Renal cortex interstitium (tissue), 11 donors: ENCODE measurements at regions not wholly inside any gene's neighbourhood (a gene's known extent, or its start where the extent isn't known, plus 50 kb on each side); places are given as distances from the start of the nearest gene placed in this dataset.

Experiments used
- DNase-seq, 11 donors: peaks; one replicate each; pipeline ENCODE4 v3.0.0-alpha.2; 2013; ENCODE audit warnings: low read depth in 9 of 11, low spot score in 4 of 11; ENCODE audit errors: extremely low read depth in 1 of 11

DNA sequence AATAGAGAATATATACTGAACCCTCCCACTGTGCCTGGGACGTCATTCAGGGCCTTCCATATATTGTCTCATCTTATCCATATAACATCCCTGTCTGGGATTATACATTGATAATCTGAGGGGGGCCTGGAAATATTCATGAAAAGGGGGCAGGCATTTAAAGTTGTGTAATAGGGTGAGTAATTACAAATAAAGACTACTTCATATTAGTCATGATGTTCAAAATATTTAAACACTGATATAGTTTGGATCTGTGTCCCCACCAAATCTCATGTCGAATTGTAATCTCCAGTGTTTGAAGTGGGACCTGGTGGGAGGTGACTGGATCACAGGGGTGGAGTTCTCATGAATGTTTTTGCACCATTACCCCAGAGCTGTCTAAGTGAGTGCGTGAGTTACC, 97.8 kb downstream of the AQP9 start:
- no peak for DNase-seq

DNA sequence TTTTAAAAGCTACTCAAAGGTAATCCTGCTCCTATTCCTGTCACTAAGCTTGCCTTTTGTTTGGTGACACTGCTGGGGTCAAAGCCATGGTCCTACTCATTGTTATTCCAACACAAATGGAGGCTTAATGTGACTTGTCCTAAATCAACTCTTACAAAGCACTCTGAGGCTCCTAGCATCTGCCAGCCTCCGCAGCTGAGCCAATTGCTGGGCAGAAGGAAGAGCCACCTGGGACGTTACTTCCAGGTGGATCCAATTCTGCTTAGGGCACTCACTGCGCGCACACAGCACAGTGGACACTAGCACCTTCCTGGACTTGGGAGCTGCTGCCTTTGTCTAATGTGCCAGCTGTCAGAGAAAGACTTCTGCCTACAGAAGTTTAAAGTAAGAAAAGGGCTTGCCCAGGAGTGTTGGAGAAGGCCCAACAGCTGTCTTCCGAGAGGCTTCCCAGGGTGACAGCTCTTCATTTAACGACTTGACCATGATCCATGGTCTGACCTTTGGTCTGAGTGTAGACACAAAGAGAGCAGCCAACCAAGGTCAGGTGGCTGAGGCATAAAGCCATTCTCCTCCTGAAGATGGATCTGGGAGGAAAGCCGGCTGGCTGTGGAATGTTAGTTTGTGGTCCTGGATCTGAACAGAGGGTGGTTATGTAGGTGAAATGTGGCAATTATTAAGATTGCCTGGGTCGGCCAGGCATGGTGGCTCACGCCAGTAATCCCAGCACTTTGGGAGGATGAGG, 102.2 kb downstream of the AQP9 start:
- no peak for DNase-seq

DNA sequence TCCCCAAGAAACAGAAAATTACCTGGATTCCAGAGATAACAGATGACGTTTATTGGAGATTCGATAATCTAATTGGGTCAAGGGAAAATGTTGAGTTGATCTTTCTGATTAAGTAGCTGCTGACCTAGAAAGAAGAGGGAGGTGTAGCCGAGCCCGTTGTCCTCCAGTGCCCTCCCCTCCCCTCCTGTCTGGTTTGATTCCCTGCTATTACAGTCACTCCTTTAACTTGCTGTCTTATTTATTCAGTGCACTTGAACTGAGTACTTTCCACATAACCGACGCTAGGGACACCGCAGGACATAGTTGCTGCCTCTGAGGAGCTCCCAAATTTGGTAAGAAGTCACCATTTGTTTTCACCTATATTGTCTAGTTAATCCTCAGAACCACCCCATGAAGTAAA, 103.7 kb downstream of the AQP9 start:
- DNase-seq = no peak

DNA sequence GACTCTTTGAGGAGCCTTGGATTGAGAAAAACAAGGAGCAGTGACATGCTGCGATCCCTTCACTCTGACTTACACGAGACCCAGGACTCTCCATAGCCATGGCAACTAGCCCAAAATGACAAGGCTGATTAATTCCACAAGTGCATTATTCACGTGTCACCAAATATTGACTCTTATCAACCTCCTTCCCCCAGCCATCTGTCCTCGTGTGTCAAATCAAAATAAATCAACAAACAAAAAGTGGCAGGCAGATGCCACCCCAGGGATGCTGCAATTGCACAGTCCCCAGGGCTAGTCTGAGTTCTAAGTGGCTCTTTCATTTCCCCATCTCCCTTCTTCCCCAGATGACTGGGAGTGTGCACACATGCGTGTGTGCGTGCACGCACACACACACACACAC, 104.9 kb downstream of the AQP9 start:
- DNase-seq = no peak

DNA sequence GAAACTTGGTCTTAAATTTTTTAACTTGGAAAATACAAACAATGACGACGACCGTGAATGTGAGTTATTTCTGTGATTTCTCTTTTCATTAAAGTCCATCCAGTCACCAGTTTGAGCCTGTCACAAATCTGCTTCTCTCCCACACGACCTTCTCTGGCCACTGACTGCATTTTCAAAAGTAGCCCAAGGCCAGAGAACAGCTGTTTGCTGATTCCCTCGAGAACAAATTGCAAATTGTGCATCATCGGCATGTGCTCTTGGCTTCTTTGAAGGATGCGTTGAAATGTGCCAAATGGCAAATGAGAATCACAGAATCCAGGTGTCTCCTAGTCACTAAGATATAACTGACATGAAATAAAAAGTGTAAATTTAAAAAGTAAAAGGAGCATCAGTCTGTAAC, 106.4 kb downstream of the AQP9 start:
- no peak for DNase-seq

DNA sequence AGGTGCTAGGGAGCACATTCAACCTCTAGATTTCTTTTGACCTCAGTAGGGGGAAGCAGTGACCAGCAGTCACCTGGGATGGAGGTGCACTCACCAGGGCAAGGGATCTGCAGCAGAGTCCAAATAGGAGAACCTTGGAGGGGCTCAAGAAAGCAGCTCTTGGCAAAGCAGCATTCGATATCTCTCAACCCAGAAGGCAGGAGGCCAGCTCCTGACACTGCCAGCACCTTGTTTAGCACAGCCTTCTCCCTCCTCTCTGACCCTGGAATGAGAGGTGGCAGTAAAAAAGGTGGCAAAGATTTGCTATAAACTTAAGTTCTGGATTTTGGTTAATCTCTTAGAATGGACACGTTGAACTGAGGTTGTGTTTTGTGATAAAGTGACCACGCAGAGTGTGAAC, 107.9 kb downstream of the AQP9 start:
- no peak for DNase-seq

DNA sequence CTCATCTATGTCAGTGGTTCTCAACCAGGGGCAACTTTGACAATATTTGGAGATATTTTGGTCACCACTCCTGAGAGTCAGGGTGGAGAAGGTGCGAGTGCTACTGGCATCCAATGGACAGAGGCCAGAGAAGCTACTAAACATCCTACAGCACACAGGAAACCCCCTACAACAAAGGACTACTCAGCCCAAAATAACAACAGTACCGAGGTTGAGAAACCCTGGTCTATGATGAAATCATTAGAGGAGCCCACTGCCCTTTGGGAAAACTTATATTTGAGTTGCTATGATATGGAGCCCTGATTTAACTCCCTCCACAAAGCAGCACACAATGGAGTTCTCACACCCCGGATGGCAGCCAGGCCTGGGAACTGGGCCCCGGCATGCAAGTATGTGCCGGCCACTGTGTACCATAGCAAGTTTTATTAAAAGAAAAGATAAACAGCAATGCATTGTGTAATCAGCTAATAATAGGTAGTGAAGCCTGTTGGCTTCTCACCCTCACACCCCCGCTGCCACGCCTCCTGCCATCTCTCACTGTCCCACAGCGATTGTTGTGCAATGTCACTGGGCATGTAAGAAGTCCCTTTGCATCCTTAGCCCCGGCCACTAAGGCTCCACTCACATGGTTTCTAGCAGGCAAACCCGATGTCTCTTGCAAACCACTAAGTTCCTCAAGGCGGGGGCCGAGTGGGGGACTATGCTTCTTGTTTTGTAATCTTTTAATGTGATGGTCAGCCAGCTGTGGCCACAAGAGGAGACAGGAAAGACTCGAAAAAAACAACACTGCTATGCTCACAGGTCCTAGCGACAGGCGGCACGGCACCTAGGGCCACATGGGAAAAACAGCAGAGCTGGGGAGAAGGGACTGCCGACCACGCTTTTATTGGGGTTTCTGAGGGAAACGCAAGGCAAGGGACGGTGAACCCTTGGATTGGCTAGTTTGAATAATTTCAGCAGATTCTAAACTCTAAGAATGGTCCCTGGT, 110.0 kb downstream of the AQP9 start:
- no peak for DNase-seq

DNA sequence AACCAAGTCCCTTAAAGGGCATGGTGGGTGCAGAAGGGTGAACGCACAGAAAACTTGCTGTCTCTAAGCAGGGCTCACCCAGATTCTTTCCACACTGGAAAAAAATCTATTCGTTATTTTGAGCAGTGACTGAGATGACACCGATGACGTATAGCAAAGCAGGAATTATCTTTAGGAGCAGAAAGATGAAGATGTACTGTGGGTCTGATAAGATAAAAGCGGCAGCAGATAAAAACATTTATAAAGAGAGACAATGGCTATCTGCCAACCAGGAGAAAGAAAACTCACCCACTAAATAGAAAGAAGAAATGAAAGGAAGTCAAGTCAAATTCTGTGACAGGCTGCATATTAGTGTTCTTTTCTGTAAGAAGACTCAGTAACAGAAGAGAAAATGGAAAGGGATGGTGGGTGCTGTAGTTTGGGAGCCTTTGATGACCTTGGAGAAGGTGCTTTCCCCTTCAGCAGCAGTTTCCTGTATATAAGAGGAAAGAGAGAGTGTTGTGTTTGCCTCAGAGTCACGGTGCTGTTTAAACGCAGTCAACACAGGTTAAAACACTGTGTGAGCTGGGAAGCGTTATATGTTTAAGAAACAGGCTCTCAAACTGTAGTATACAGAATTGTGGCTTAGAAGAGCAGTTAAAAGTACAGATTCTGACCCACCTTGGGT, 111.6 kb downstream of the AQP9 start:
- no peak for DNase-seq

DNA sequence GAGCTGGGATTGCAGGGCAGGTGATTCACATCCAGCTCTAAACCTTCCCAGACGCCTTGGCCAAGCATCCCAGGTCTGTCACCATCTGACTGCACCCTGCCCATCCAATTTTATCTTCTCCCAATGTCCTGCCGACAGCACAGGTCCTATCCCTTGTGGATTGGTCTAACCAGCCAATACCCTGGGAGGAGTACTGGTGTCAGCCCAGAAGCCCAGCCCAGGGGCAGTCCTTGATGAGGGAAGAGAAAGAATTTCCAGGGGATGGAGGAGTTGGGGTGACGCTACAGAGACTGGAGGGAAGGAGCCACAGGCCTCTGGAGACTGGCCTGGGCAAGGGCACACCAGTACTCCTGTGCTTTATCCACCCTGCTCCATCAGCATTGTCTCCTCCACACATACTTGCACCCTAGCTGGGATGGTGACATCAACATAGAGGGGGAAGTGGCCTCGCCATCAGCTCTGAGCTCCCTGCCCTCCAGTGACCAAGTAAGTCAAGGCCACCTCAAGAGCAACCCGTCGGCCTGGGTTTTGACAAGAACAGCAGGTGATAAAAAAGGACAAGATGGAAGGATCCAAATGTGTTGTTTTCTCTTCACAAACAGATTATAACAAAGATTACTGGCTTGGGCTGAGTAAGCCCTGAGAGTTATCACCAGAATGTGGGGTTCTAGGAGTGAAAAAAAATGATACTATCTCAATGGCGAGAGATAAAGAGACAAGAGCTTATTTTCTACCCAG, 114.6 kb downstream of the AQP9 start:
- no peak for DNase-seq

DNA sequence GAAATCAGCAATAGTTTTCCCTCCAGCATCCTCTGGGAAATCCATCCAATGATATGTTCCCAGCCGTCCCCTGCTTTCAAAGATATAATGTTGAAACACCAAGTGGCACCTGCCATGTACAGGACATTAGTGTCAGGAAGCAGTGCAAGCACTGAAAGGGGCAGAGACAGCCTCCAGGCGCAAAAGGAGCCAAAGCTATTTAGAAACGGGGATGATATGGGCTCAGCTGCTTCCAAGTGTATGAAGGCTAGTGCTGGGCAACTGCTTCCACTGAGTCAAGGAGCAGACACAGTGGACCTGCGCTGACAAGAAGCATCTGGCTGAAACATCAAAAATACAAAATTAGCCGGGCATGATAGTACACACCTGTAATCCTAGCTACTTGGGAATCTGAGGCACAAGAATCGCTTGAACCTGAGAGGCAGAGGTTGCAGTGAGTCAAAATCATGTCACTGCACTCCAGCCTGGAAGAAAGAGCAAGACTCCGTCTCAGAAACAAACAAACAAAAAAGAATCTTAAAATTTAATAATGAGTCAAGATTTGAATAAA, 119.7 kb downstream of the AQP9 start:
- no peak for DNase-seq

DNA sequence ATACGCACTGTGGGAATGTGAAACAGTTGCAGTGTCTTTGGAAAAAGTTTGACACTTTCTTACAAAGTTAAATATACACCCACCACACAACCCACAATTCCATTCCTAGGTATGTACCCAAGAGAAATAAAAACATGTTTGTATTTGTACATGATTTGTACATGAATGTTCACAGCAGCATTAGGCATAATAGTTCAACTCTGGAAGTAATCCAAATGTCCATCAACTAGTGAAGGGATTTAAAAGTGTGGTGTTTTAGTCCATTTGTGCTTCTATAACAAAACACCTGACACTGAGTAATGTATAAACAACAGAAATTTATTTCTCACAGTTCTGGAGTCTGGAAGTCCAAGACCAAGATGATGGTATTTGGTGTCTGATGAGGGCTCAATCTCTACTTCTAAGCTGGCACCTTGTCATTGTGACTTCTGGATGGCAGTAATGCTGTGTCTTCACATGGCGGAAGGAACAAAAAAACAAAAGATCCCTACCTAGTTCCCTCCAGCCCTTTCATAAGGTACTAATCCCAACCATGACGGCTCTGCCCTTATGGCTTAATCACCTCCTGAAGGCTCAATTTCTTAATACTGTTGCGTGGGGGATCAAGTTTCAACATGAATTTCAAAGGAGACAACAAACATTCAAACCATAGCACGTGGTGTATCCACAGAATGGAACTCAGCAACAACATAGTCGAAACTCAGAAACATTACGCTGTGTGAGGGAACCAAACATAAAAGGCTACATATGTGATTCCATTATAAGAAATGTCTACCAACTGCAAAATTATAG, 120.5 kb downstream of the AQP9 start:
- DNase-seq = no peak

DNA sequence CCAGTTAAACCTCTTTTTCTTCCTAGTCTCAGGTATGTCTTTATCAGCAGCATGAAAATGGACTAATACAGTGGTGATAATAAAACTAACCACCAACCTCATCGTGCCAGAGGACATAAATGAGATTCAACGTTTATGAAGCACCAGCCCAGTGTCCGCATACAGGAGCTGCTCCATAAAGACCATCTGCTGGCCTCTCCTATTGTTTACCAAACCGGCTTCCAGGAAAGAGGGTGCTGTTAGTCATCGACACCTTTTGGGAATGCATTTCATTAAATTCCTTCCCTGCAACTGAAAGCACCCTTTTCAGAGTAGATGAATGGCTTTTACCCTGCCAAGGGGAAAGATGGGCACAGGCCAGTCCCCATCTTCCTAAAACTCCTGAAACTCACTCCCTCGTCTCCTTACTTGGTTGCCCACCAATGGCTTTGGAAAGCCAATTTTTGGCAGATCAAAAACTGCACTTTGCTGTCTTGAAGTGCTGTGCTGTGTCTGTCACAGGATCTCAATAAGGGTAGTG, 122.1 kb downstream of the AQP9 start:
- DNase-seq = no peak

DNA sequence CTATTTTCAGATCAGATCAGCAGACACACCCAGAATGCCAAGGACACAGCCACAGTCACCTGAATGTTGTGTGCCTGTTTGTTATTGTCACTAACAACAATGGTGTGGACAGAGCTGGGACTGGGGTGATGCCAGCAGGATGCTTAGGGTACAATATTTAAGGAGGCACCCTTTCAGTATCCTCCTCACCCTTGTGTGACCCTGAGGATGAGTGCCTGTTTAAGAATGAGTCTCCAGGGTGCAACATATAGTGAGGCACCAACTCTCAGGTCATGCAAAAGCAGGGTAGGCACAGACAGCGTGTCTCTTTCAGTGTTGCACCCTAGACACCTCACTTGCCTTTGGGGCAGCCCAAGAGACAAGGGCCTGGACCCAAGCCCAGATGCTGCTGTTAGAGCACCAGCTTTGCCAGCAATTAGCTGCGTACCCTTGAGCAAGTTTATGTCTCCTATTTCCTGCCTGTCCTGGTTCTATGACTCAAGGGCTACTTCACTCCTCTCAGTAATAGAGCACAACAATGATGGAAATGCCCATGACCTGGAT, 122.6 kb downstream of the AQP9 start:
- no peak for DNase-seq

DNA sequence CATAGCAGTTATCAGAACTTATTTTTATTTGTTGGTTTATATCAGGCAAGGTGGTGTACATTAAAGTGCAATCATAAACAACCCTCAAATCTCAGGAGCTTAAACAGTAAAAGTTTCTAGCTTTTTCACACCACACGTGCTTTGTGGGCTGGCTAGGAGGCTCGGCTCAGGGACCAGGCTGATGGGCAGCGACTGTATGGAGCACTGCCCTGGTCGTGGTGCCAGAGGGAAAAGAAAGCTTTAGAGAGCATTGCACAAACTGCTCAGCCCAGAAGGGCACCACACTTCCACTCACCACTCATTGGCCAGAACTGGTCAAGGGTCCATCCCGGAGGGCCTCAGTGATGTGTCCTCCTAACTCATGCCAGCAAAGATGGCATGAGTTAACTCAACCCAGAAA, 123.2 kb downstream of the AQP9 start:
- no peak for DNase-seq

DNA sequence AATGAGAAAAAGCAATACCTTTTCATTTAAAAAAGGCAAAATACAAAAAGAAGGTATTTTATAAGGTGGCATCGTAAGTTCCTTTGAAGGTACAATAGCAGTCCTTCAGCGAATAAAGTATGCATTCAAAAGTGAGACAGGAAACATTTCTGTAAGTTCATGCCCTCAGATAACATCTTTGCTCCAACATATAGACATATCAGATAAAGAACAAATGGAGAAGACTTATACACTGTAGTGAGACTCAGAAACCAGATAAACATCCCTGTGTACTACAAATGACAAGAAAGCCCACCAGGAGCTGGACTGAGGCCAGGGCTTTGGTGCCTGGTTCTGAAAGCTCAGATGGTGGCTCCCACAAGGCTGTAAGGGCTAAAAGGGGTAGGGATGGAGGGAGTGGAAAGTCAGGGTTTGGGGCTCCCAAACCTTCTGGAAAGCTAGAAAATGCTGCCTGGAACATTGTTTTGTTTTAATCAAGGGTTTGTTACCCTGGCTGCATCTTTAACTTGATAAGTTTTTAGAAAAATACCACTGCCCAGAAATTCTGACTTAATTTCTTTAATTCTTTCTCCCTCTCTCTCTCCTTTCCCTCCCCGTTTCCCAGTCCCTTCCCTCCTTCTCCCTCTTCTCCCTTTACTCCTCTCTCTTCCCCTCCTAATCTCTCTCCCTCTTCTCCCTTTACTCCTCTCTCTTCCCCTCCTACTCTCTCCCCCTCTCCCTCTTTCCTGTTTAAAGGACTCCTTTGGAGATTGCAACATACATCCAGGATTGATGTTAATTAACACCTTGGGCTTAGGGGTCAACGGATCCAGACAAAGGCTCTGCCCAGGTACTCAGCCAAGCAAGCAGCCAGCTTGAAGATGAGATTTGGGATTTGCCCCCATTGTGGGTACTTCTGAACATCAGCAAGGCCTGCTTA, 126.1 kb downstream of the AQP9 start:
- DNase-seq = no peak

DNA sequence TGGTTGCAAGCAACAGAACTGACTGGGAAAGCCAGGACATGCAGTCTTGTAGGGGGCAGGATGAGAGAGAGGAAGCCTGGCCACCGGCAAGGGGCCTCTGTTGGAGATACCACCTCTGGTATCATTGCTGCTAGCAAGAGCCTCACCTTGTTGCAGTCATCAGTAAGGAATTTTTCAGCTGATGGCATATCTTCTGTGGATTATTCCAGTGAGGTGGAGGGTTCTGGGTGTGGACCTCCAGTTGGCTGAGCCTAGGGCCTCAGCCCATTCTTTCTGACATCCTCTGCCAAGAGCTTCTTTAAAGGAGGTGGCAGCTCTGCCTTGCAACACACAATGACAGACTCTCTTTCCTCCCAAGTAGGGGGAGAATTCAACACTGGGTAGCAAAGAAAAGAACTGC, 128.9 kb downstream of the AQP9 start:
- no peak for DNase-seq
